VCaP (cell line): ENCODE measurements at regions not wholly inside any gene's neighbourhood (a gene's known extent, or its start where the extent isn't known, plus 50 kb on each side); places are given as distances from the start of the nearest gene placed in this dataset.

ENCODE experiments used
- H3K27ac ChIP-seq: fragments of 450-650 bp; 2 replicates; pipeline ENCODE4 v1.5.1; 2017
- TF ChIP-seq, protein P1 (sequence below): fragments of 450-650 bp; conservative IDR thresholded peaks from 2 replicates; pipeline ENCODE4 v1.5.1; 2017; ENCODE audit warnings: mild to moderate bottlenecking, moderate library complexity

DNA sequence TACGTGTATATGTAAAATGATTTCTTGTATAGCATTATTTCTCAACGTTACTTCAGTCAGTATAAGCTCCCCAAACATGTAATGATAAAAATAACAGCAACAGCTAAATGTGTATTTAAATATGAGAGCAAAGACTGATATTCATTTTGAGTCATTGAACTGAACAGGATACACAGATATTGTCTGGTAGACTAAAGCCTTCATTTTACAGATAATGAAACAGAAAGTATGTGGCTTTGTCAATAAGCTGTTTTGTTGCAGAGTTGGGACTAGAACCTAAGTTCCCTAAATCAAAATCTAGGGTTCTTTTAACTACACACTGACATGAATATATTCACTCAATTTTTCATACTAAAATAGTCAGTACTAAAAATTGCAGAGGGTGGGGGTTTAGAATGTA lies 80.4 kb upstream of the MARCHF11 start:
- no peak overlapping the region for H3K27ac ChIP-seq
- TF ChIP-seq, protein P1, sequence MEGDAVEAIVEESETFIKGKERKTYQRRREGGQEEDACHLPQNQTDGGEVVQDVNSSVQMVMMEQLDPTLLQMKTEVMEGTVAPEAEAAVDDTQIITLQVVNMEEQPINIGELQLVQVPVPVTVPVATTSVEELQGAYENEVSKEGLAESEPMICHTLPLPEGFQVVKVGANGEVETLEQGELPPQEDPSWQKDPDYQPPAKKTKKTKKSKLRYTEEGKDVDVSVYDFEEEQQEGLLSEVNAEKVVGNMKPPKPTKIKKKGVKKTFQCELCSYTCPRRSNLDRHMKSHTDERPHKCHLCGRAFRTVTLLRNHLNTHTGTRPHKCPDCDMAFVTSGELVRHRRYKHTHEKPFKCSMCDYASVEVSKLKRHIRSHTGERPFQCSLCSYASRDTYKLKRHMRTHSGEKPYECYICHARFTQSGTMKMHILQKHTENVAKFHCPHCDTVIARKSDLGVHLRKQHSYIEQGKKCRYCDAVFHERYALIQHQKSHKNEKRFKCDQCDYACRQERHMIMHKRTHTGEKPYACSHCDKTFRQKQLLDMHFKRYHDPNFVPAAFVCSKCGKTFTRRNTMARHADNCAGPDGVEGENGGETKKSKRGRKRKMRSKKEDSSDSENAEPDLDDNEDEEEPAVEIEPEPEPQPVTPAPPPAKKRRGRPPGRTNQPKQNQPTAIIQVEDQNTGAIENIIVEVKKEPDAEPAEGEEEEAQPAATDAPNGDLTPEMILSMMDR, result no peak

DNA sequence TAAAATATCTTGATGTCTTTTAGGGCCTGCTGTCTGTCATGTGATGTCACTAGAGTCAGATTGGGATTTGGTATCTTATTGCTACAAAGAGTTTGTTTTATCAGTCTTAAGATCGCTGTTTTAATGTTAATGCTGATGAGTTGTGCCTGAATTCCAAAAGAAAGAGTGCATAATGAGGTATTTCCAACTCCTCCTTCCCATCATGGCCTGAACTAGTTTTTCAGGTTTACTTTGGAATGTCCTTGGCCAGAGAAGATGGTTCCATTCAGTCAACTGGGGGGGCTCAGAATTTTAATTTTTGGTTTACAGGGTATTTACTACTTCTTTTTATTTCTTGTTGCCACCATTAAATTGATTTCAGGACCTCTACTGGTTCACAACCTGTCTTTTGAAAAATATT lies 74.3 kb upstream of the MARCHF11 start:
- TF ChIP-seq, protein P1, result no peak
- H3K27ac ChIP-seq, result no peak overlapping the region

DNA sequence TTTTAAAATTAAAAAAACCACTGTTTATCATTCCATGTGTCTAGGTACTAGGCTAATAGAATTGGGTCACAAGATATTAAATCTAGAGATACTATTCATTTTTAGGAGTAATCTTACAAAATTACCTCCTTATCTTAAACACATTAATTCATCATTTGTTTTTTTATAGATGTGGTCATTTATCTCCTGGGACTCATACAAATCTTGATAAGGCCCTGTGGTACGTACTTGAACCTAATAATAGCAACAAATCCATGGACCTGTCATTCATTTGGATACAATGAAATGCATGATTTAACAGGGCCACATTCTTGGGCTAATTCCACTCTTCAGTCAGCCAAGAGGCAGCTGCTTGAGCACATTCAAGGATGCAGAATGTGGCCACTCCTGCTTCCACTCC lies 66.4 kb upstream of the MARCHF11 start:
- H3K27ac ChIP-seq, result no peak overlapping the region
- TF ChIP-seq, protein P1, result no peak

DNA sequence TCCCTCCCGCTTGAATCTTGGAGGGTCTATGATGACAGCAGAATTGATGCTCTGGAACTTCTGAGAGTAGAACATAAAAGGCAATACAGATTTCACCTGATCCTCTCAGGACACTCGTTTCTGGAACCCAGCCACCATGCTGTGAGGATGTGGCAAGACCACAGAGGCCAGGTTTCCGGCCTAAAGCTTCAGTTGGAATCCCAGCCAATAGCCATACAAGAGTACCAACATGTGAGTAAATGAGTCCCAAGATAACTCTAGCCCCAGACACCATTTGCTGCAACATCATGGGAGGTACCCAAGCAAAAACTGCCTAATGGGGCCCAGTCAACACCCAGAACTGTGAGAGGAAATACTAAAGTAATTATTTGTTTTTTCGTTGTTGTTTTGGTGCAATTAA lies 65.7 kb upstream of the MARCHF11 start:
- TF ChIP-seq, protein P1, result no peak
- no peak overlapping the region for H3K27ac ChIP-seq

DNA sequence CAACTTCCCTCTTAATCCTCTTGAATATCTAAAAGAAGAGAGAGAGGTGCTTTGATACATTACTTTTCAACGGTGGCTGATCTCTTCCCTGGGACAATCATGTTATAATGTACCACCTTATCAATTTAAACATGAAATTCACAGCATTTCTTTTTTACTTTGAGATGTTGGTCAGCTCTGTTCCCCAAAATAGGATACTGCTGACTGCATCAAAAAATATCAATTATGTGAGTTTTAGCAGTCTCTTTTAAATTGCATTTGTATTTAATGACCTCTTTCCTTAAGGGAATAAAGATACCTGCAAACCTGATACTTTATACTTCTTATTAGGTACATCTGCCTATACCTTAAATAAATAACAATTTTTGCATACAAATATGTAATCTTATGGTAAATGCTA lies 58.4 kb upstream of the MARCHF11 start:
- TF ChIP-seq, protein P1, result no peak
- no peak overlapping the region for H3K27ac ChIP-seq

DNA sequence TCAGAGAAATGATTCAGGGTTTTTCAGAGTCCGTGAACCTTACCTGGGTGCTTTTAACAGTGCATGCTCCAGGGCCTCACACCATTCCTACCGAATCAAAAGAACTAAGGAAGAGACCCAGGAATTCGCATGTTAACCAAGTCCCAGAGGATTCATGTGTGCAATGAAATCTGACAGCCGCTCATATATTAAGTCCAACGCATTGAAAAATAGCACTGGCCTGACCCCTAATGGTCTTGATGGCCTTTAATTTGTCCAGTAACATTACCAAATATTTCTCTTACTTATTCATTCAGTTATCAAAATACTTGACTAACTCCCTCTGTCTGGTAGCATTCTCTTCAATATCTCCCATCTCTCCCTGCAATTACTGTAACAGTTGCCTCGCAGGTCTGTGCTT lies 55.0 kb upstream of the MARCHF11 start:
- no peak overlapping the region for H3K27ac ChIP-seq
- TF ChIP-seq, protein P1, result no peak

DNA sequence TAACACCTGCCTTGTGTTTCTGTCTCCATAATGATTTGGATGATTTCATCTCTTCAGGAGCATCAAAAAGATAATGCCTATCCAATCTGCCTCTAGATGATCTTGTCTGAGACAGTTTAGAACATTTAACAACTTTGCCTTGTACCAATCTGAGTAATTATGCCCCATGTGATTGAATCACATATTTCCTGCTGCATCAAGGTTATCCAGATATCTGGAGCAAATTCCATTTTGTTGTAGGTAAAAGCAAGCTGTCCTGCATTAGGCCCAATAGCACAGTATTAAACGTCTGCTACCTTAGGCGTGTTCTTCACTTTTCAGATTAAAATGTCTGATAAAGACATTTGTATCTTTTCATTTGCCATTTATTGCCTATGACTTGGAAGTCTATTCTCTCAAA lies 54.1 kb upstream of the MARCHF11 start:
- no peak overlapping the region for H3K27ac ChIP-seq
- TF ChIP-seq, protein P1, result no peak
